GM19324 (cell line): ENCODE measurements at regions not wholly inside any gene's neighbourhood (a gene's known extent, or its start where the extent isn't known, plus 50 kb on each side); places are given as distances from the start of the nearest gene placed in this dataset.

Source experiments
- ATAC-seq: cut with Tn5 transposase; IDR thresholded peaks from one replicate; pipeline ENCODE4 v1.9.1; 2021; ENCODE audit warnings: mild to moderate bottlenecking, moderate library complexity; ENCODE audit not compliant: unreplicated experiment, low FRiP score

- ATAC-seq = no peak
These were observed 471.9 kb upstream of the TNP1 start for GRCh38 chr2:217331523-217332416.

DNA sequence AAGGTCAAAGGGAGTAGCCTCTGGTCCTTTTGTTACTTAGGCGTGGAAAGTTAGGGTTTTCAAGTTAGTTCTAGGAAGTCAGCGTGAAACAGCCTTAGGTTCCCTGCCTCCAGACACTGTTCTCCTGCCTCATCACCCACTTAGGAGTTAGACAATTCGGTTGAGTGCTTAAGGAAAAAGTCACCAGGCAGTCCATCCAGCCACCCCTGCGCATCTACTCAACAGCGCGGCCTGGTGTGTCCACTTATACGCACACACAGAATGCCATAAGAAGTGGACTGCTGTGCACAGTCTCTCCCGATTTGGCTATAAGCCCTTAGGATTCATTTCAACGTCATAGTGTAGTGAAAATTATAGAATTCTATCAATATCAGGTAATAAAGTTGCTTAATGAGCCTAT lies 470.8 kb upstream of the TNP1 start:
- no peak for ATAC-seq

DNA sequence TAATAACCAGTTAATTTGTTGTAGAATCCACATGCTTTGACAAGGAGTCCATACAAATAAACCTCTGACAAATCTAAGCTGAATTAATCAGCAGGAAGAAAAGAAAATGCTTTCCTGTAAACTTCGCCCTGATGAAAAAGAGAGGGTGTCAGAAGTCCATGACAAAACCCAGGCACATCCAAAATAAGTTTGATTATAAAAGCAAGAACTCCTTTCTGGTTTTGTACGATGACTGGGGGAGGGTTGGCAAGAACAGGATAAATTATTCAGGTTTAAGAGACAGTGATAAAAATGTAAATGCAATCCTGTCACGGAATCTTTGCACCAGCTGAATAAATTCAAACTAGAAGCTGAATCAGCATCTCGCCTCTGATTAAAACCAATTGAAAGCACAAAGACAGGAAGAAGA lies 469.2 kb upstream of the TNP1 start:
- no peak for ATAC-seq

- ATAC-seq = no peak
These were observed 468.7 kb upstream of the TNP1 start for GRCh38 chr2:217328622-217328978.

DNA sequence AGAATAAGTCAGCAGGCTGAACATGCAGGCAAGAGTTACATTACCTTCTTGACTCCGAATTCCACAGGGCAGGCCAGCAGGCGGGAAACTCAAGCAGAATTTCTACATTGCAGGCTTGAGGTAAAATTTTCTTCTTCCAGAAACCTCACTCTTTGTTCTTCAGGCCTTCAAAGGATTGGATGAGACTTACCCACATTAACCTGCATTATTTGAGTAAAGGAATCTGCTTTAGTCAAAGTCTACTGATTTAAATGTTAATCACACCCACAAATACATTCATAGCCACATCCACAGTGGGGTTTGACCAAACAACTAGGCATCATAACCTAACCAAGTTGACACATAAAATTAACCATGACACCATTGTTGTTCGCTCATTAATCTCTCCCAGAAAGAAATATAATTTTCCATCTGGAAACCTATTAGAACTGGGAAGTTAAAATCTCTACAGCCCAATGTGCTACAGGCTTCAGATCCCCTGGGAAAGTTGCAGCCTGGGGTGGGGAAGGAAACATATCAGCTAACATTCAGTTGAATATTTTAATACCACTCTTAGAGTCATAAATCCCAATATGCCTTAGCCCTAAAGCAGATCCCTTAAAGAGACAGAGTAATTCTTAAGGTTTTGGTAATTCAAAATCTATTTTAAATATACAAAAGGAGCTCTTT lies 468.2 kb upstream of the TNP1 start:
- ATAC-seq = no peak

- no peak for ATAC-seq
These were observed 466.6 kb upstream of the TNP1 start for GRCh38 chr2:217326238-217327022.

DNA sequence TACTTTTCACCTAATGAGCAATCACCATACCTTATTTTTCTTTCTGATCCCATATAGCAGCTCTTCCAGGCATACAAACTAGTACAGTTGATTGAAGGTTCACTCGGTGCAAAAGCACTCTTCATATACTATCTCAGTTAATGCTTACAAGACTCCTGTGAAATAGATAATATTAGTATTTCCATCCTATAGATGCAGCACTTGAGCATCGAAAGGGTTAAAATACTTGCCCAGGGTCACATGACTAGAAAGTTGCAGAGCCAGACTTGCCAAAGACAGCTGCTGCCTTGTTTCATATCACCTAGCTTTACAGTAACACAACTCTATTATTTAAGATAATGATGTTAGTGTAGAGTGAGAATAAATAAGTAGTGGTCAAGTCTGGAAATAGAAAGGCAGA lies 466.0 kb upstream of the TNP1 start:
- ATAC-seq = no peak

DNA sequence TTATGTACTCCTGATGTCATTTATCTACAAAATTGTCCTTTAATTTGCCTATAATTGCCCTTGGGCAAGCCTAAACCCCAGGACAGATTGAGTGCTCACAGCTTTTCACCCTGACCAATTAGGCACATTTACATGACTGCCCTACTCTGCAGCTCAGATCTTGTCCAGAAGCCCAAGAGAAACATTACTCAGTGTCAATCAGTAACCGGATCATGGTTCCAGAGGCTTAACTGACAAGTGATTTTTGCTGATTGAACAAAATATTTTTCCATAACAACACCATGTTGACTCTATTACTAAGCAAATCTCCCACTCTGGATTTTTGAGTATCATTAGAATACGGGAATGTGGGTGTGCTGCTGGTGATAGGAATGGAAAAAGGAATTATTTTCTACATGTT lies 465.4 kb upstream of the TNP1 start:
- no peak for ATAC-seq

DNA sequence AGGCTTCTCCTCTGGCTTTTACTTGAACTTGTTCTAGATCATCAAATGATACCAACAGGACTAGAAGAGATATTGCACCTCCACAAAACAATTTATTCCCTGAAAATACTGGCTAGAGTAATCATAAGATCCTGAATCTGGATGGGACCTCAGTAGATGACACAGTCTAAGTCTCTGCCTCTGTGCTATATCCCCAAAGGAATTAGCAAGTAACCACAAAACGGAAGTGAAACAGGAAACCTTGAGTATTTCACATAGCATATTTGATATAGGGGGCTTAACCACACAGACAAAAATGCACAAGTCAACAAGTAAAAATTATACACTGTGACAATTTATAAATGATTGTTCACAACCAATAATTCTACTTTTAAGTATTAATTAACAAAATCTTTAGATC lies 456.9 kb upstream of the TNP1 start:
- ATAC-seq = no peak

GRCh38 chr2:217314021-217314460 lies 454.2 kb upstream of the TNP1 start:
- ATAC-seq = no peak

DNA sequence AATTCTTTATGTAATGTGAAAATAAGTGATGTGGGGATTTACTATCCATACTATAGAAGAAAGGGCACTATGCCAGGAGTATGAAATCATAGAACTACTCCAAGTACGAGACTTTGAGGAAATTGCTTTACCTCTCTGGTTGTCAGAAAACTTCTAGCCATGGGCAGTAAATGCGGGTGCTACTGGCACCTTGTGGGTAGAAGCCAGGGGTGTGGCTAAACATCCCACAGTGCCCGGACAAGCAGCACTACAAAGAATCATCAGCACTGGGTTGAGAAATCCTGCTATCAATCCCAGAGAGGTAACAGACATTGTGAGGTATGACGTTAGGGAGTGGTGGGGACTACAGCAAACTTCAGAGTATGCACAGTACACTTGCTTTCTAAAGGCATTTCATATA lies 453.5 kb upstream of the TNP1 start:
- no peak for ATAC-seq

DNA sequence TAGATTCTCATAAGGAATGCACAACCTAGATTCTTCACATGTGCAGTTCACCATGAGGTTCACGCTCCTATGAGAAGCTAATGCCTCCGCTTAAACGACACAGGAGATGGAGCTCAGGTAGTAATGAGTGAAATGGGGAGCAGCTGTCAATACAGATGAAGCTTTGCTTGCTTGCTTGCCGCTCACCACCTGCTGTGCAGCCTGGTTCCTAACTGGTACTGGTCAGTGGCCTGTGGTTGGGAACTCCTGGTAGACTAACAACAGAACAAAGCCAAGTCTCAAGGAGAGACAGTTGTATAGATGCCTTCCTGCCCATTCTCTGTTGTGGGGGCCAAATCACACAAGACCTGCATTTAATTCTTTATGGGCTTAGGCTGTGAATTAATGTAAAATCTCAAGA lies 449.2 kb upstream of the TNP1 start:
- ATAC-seq = no peak

DNA sequence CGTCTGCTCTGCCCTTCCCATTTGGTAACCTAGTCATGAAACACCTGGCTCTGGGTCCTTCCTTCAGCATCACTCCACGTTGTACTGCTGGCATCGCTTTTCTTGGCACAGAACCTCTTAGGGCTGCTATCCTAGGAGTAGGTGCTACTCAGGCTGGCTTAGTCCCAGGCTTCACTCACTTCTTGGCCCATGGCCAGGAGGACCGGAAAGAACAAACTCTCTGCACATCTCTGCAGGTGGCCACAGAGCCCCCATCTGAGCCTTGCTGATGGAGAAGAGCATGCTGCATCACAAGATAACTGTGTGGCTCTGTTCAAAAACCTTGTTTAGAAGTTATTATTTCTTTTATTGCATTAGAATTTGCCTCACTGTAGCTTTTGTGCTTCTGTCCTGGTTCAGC lies 447.2 kb upstream of the TNP1 start:
- ATAC-seq = no peak

- ATAC-seq = no peak
These were observed 446.0 kb upstream of the TNP1 start for GRCh38 chr2:217305882-217306281.

DNA sequence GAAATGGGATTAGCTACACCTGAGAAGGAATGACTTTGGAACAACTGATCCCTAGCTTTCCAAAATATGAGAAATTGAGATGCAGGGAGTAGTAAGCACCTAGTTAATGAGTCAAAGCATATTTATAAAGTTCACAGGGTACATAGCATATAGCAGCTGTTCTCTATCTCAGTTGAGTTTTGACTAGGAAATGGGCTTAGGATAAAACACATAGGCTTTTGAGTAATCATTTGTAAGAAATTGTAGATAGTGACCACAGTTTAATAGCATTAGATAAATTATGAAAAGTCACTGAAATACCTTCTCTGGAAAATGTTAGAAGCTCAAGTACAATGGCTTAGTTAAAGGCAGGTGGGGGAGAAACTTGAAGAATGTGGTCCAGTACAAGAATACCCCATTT lies 444.7 kb upstream of the TNP1 start:
- ATAC-seq = no peak

GRCh38 chr2:217302856-217303255 lies 443.0 kb upstream of the TNP1 start:
- no peak for ATAC-seq

DNA sequence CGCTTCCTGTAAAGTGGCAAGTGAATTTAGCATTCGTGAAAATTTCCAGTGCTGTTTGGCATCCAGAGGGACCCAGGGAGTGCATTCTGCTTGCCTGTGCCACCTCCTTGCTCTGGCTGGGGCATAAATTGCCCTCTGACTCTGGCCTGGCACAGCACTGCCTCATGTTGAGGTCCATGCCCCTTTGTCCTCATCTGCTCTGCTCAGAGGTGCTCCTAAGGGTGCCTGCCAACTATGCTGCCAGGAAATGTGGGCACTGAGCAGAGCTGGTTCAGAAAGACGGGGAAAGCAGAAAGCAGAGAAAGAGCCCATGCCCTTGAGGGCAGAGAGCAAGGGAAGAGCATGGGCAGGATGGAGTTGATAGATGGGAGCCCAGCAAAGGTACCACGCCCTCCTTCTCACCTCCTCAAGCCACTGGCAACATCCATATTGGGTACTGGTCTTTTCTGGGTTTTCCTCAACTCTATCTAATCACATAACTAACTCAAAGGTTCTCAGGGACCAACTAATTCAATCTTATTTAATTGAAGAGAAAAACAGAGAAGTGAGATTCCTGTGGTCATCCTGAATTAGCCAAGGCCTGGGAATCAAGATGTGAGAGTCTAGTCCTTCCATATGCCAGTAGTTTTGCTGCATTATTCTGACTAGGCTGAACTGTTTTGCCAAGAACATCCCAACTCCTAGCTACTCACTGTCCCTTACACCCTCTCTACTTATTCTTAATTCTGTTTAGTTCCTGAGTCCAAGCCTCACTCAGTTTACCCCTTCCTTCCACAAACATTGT lies 441.5 kb upstream of the TNP1 start:
- no peak for ATAC-seq

DNA sequence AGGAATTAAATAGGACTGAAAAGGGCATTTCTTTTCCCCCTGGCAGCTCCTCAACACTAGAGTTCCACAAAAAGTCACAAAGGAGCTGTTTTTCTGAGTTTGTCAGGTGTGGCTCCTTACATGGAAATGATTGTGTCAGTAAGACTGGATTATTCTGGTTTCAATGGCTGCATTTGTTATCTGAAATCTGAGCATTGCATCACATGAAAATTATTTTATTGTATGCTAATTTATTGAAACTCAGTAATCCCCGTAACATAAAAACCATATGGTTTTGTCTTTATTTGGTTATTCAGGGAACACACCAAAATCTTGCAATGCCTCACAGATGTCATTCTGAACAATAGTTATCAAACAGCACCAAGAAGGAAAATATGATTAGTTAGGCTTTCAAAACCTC lies 439.7 kb upstream of the TNP1 start:
- ATAC-seq = no peak

GRCh38 chr2:217297096-217297495 lies 437.2 kb upstream of the TNP1 start:
- ATAC-seq = no peak

DNA sequence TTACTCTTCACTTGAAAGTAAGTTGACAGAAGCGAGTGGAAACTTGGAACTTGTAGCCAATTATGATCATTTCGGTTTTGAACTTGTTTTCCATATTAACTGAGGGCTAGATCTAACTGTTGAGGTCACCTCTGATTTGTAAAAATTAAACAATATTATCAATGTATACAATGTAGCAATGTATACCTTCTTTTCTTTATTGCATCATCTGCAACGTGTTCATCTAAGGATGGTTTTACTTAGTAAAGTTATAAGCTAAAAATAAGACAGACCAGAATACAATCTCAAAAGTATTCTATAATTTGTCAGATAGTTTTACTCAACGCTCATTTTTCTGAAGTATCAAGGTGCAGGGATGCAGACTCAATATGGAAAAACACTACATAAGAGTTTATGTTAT lies 435.0 kb upstream of the TNP1 start:
- ATAC-seq = no peak

DNA sequence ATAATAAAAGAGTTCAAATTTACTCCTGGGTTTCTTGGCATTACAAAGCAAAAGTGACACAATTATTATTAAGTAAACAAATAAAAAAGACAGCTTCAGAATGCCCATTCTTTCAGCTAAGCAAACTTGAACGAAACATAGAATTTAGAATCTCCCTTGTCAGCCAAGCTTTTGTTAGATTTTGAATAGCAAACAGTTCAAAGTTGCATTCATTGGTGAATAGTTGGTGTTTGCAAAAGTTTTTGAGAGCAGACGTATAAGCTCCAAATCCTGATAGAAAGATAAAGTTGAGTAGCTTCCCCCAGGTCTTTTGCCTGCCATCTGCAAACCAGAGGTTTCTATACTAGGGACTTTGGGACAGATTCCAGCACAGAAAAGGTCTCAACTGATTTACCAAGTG lies 434.3 kb upstream of the TNP1 start:
- no peak for ATAC-seq
